Renal pelvis (tissue), 1 donor: ENCODE measurements at regions not wholly inside any gene's neighbourhood (a gene's known extent, or its start where the extent isn't known, plus 50 kb on each side); places are given as distances from the start of the nearest gene placed in this dataset.

Experiments used
- DNase-seq: peaks from one replicate; pipeline ENCODE4 v3.0.0-alpha.2; 2013

- DNase-seq, result peak; percentile 48
Measured at GRCh38 chr12:19710811-19711793, 271.8 kb downstream of the AEBP2 start.

GRCh38 chr12:19712041-19712440 lies 272.7 kb downstream of the AEBP2 start:
- no peak for DNase-seq

GRCh38 chr12:19718401-19718800 lies 279.1 kb downstream of the AEBP2 start:
- DNase-seq, result no peak

GRCh38 chr12:19719672-19720071 lies 280.4 kb downstream of the AEBP2 start:
- DNase-seq, result no peak

GRCh38 chr12:19726122-19726521 lies 286.8 kb downstream of the AEBP2 start:
- no peak for DNase-seq

GRCh38 chr12:19726592-19726991 lies 287.3 kb downstream of the AEBP2 start:
- DNase-seq, result no peak

GRCh38 chr12:19737019-19737418 lies 297.7 kb downstream of the AEBP2 start:
- no peak for DNase-seq

- DNase-seq, result peak; percentile 78
Measured at GRCh38 chr12:19739195-19739776, 300.0 kb downstream of the AEBP2 start.

GRCh38 chr12:19740472-19741131 lies 301.3 kb downstream of the AEBP2 start:
- DNase-seq, result no peak

GRCh38 chr12:19741132-19741489 lies 301.8 kb downstream of the AEBP2 start:
- DNase-seq, result no peak

- no peak for DNase-seq
Measured at GRCh38 chr12:19744705-19745218, 305.5 kb downstream of the AEBP2 start.

GRCh38 chr12:19746471-19746870 lies 307.2 kb downstream of the AEBP2 start:
- no peak for DNase-seq

GRCh38 chr12:19749906-19750574 lies 310.7 kb downstream of the AEBP2 start:
- no peak for DNase-seq

GRCh38 chr12:19751078-19751477 lies 311.8 kb downstream of the AEBP2 start:
- DNase-seq, result no peak

- DNase-seq, result no peak
Measured at GRCh38 chr12:19752712-19753111, 313.4 kb downstream of the AEBP2 start.

GRCh38 chr12:19755136-19755535 lies 315.8 kb downstream of the AEBP2 start:
- DNase-seq, result no peak

GRCh38 chr12:19757317-19757877 lies 318.1 kb downstream of the AEBP2 start:
- DNase-seq, result no peak

GRCh38 chr12:19759227-19759626 lies 319.9 kb downstream of the AEBP2 start:
- no peak for DNase-seq

GRCh38 chr12:19760611-19761010 lies 321.3 kb downstream of the AEBP2 start:
- DNase-seq, result no peak

- DNase-seq, result no peak
Measured at GRCh38 chr12:19761463-19761862, 322.2 kb downstream of the AEBP2 start.

- DNase-seq, result no peak
Measured at GRCh38 chr12:19763488-19763887, 324.2 kb downstream of the AEBP2 start.

- no peak for DNase-seq
Measured at GRCh38 chr12:19764408-19764807, 325.1 kb downstream of the AEBP2 start.
